Testis (tissue), 2 donors: ENCODE measurements at regions not wholly inside any gene's neighbourhood (a gene's known extent, or its start where the extent isn't known, plus 50 kb on each side); places are given as distances from the start of the nearest gene placed in this dataset.

Source experiments
- CTCF ChIP-seq, 3 experiments: fragments of 450-650 bp in 2 of 3; fragments of 200-600 bp in 1 of 3; sonication (generic) in 1 of 3; IDR thresholded peaks; one replicate each; pipeline ENCODE4 v1.5.1; 2016 to 2019; ENCODE audit warnings: antibody characterized with exemption in 3 of 3, mild to moderate bottlenecking in 2 of 3, moderate library complexity in 1 of 3
- POLR2A ChIP-seq: fragments of 450-650 bp; IDR thresholded peaks from one replicate; pipeline ENCODE4 v1.6.1; 2017; ENCODE audit warnings: antibody characterized with exemption, mild to moderate bottlenecking, moderate library complexity

DNA sequence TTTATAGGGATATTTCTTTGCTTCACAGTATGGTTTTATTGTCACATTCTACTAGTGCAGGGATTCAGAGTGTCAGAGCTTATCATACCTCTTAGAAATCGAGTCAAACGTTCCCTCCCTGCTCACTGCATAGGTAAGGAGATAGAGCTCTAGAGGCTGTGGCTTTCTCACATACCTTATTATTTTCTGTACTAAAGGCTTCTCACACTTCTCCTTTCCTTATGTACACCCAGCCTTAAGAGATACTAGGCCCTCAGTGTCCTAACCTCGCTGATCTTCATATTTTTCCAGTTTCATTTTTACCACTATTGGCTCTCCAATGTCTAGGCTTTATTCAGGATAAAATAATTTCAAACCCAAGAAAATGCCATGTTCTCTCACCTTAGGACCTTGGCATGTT, 297.3 kb upstream of the RIOK2 start:
- no peak for TF ChIP-seq CTCF (IDR thresholded peaks at IDR 0.05)
- TF ChIP-seq POLR2A, result no peak
